Neural progenitor cell (in vitro differentiated cells): ENCODE measurements at regions not wholly inside any gene's neighbourhood (a gene's known extent, or its start where the extent isn't known, plus 50 kb on each side); places are given as distances from the start of the nearest gene placed in this dataset.
A peak's percentile ranks its signal among the peaks of the same experiment; 100 is the strongest.
"Not testable (repeated sequence)": the region's sequence is repeated elsewhere in the genome, so short reads cannot be mapped to it uniquely, and the experiment has no call there.

ENCODE experiments used
- DNase-seq: peaks from one replicate; pipeline ENCODE4 v3.0.0-alpha.2; 2016; ENCODE audit warnings: low spot score
- H2AFZ ChIP-seq: fragments of 200-600 bp; sonication (generic); replicated peaks from 2 replicates; pipeline ENCODE4 v1.6.1; 2016; ENCODE audit warnings: antibody characterized with exemption
- H3F3A ChIP-seq: fragments of 200-600 bp; sonication (generic); 2 replicates; pipeline ENCODE4 v1.6.1; 2016; ENCODE audit warnings: antibody characterized with exemption, low read depth
- H3K27ac ChIP-seq: fragments of 200-600 bp; sonication (generic); 2 replicates; pipeline ENCODE4 v1.5.1; 2016; ENCODE audit warnings: mild to moderate bottlenecking
- H3K27me3 ChIP-seq: fragments of 200-600 bp; sonication (generic); 2 replicates; pipeline ENCODE4 v1.6.1; 2016; ENCODE audit warnings: mild to moderate bottlenecking, moderate library complexity
- H3K36me3 ChIP-seq: fragments of 200-600 bp; sonication (generic); 2 replicates; pipeline ENCODE4 v1.5.1; 2016
- H3K4me1 ChIP-seq: fragments of 200-600 bp; sonication (generic); 2 replicates; pipeline ENCODE4 v1.6.1; 2016; ENCODE audit warnings: mixed run types
- H3K4me2 ChIP-seq: fragments of 200-600 bp; sonication (generic); 2 replicates; pipeline ENCODE4 v1.6.1; 2016
- H3K4me3 ChIP-seq: fragments of 200-600 bp; sonication (generic); 2 replicates; pipeline ENCODE4 v1.5.1; 2016
- H3K79me2 ChIP-seq: fragments of 200-600 bp; sonication (generic); 2 replicates; pipeline ENCODE4 v1.6.1; 2016; ENCODE audit warnings: low read depth
- H3K9ac ChIP-seq: fragments of 200-600 bp; sonication (generic); 2 replicates; pipeline ENCODE4 v1.6.1; 2016
- H3K9me3 ChIP-seq: fragments of 200-600 bp; sonication (generic); 2 replicates; pipeline ENCODE4 v1.5.1; 2016; ENCODE audit warnings: low read depth
- H4K20me1 ChIP-seq: fragments of 200-600 bp; sonication (generic); 2 replicates; pipeline ENCODE4 v1.6.1; 2016; ENCODE audit warnings: low read depth
- H3K27ac Mint-ChIP-seq: 3 replicates; pipeline ENCODE4 v1.8.0; 2021; ENCODE audit warnings: mixed read lengths
- H3K27me3 Mint-ChIP-seq: 2 replicates; pipeline ENCODE4 v1.8.0; 2022; ENCODE audit warnings: low read depth, mild to moderate bottlenecking, inconsistent platforms, moderate library complexity, mixed read lengths; ENCODE audit not compliant: insufficient read depth
- H3K36me3 Mint-ChIP-seq: 3 replicates; pipeline ENCODE4 v1.8.0; 2021; ENCODE audit warnings: mixed read lengths
- H3K4me1 Mint-ChIP-seq: 3 replicates; pipeline ENCODE4 v1.8.0; 2021; ENCODE audit warnings: mixed read lengths
- H3K4me3 Mint-ChIP-seq: 3 replicates; pipeline ENCODE4 v1.8.0; 2021; ENCODE audit warnings: mild to moderate bottlenecking, moderate library complexity, mixed read lengths
- H3K9me3 Mint-ChIP-seq: 3 replicates; pipeline ENCODE4 v1.8.0; 2020; ENCODE audit warnings: mixed read lengths
- CTCF ChIP-seq: fragments of 200-600 bp; sonication (generic); IDR thresholded peaks from 2 replicates; pipeline ENCODE4 v1.5.1; 2017; ENCODE audit warnings: antibody characterized with exemption, mild to moderate bottlenecking
- EZH2 ChIP-seq: fragments of 200-600 bp; sonication (generic); IDR thresholded peaks from 2 replicates; pipeline ENCODE4 v1.6.1; 2017; ENCODE audit warnings: antibody characterized with exemption, mild to moderate bottlenecking, moderate library complexity
- EZH2phosphoT487 ChIP-seq: fragments of 200-600 bp; sonication (generic); IDR thresholded peaks from 2 replicates; pipeline ENCODE4 v1.6.1; 2017; ENCODE audit warnings: antibody characterized with exemption

GRCh38 chr11:128146926-128147605, 440.3 kb downstream of the ETS1 start:
- no peak overlapping the region for H3K4me3 ChIP-seq
- no peaks in the 10 kb centered on the region for H3K4me1 ChIP-seq
- no peaks in the 10 kb centered on the region for H3K9me3 ChIP-seq
- no peak overlapping the region for H3K4me2 ChIP-seq
- H3K36me3 Mint-ChIP-seq: no peaks in the 10 kb centered on the region
- no peak overlapping the region for H3K4me3 Mint-ChIP-seq
- no peak for DNase-seq
- no peak overlapping the region for H3K9ac ChIP-seq
- H3K9me3 Mint-ChIP-seq: peaks cover 6% of the 10 kb centered on the region
- H3K4me1 Mint-ChIP-seq: peaks cover 9% of the 10 kb centered on the region
- no peak for TF ChIP-seq CTCF
- no peak for TF ChIP-seq EZH2phosphoT487
- no peak for TF ChIP-seq EZH2
- no peak overlapping the region for H3K27ac Mint-ChIP-seq
- H3K27me3 ChIP-seq: no peaks in the 10 kb centered on the region
- no peaks in the 10 kb centered on the region for H3K79me2 ChIP-seq
- H4K20me1 ChIP-seq: no peaks in the 10 kb centered on the region
- no peak overlapping the region for H3K27ac ChIP-seq
- H3F3A ChIP-seq: no peaks in the 10 kb centered on the region
- no peaks in the 10 kb centered on the region for H3K36me3 ChIP-seq
- no peak overlapping the region for H2AFZ ChIP-seq
- H3K27me3 Mint-ChIP-seq: peaks cover 13% of the 10 kb centered on the region

- H3K36me3 ChIP-seq, H3K27ac Mint-ChIP-seq, H4K20me1 ChIP-seq, H3K4me3 ChIP-seq, H3K4me2 ChIP-seq, H3K4me3 Mint-ChIP-seq, DNase-seq, H3K27ac ChIP-seq, H3K27me3 ChIP-seq, H3K79me2 ChIP-seq, H3K27me3 Mint-ChIP-seq, H3F3A ChIP-seq, H3K9me3 ChIP-seq, H3K9ac ChIP-seq, H3K4me1 ChIP-seq, H3K4me1 Mint-ChIP-seq, H3K36me3 Mint-ChIP-seq, H2AFZ ChIP-seq: not testable (repeated sequence)
- H3K9me3 Mint-ChIP-seq: peaks cover 29% of the 10 kb centered on the region
Measured at GRCh38 chr11:128140293-128140692, 447.1 kb downstream of the ETS1 start.

GRCh38 chr11:128135451-128135850, 451.9 kb downstream of the ETS1 start:
- Mint-ChIP-seq H3K36me3 (peaks cover 4% of the 10 kb centered on the region), H3K27me3 (peaks cover 4% of the 10 kb centered on the region), H3K4me1 (peaks cover 16% of the 10 kb centered on the region), H3K27ac (no peak overlapping the region), H3K4me3 (no peak overlapping the region), H3K9me3 (peaks cover 26% of the 10 kb centered on the region)
- Histone ChIP-seq H3K4me2 (peak overlapping the region; percentile 39), H4K20me1 (no peaks in the 10 kb centered on the region), H3K79me2 (no peaks in the 10 kb centered on the region), H3K4me3 (no peak overlapping the region), H3K27me3 (no peaks in the 10 kb centered on the region), H3K9ac (no peak overlapping the region), H2AFZ (no peak overlapping the region), H3K4me1 (peaks cover 54% of the 10 kb centered on the region), H3K9me3 (peaks cover 5% of the 10 kb centered on the region), H3K27ac (peak overlapping the region; percentile 47), H3F3A (peaks cover 20% of the 10 kb centered on the region), H3K36me3 (no peaks in the 10 kb centered on the region)
- no peak for TF ChIP-seq EZH2phosphoT487
- no peak for TF ChIP-seq CTCF
- no peak for TF ChIP-seq EZH2
- peak; percentile 71 for DNase-seq

GRCh38 chr11:128133501-128133900, 453.9 kb downstream of the ETS1 start:
- H3K9ac ChIP-seq: no peak overlapping the region
- peak overlapping the region; percentile 40 for H3K4me2 ChIP-seq
- H3K27me3 ChIP-seq: no peaks in the 10 kb centered on the region
- no peak overlapping the region for H3K4me3 ChIP-seq
- peak; percentile 79 for DNase-seq
- no peaks in the 10 kb centered on the region for H3K9me3 ChIP-seq
- TF ChIP-seq EZH2phosphoT487 (no peak), CTCF (peak; percentile 34)
- Mint-ChIP-seq H3K36me3 (no peaks in the 10 kb centered on the region), H3K4me3 (no peak overlapping the region), H3K9me3 (peaks cover 11% of the 10 kb centered on the region), H3K27me3 (peaks cover 5% of the 10 kb centered on the region), H3K27ac (peak overlapping the region; percentile 62), H3K4me1 (peaks cover 16% of the 10 kb centered on the region)
- peak overlapping the region; percentile 22 for H2AFZ ChIP-seq
- peaks cover 54% of the 10 kb centered on the region for H3K4me1 ChIP-seq
- no peaks in the 10 kb centered on the region for H3K79me2 ChIP-seq
- no peaks in the 10 kb centered on the region for H3K36me3 ChIP-seq
- peaks cover 28% of the 10 kb centered on the region for H3F3A ChIP-seq
- H4K20me1 ChIP-seq: no peaks in the 10 kb centered on the region
- H3K27ac ChIP-seq: peak overlapping the region; percentile 55
